AG04450 (cell line): ENCODE measurements at regions not wholly inside any gene's neighbourhood (a gene's known extent, or its start where the extent isn't known, plus 50 kb on each side); places are given as distances from the start of the nearest gene placed in this dataset.
"Not testable (repeated sequence)": the region's sequence is repeated elsewhere in the genome, so short reads cannot be mapped to it uniquely, and the experiment has no call there.

Experiments used
- CTCF ChIA-PET: fragments of 300-600, 350-600 bp; formaldehyde crosslinking; extraction: SDS; loops from one replicate; lab custom pipeline; 2022; ENCODE audit warnings: antibody characterized with exemption, inconsistent platforms; lab: Charles Lee
- POLR2A ChIA-PET: fragments of 350-600 bp; formaldehyde crosslinking; extraction: SDS; loops from one replicate; lab custom pipeline; 2021; ENCODE audit warnings: antibody characterized with exemption, inconsistent platforms; lab: Yijun Ruan, JAX
- DNase-seq: peaks from one replicate; pipeline ENCODE4 v3.0.0-alpha.2; 2011; ENCODE audit warnings: low read depth, low spot score
- H3K27ac ChIP-seq: one replicate; pipeline ENCODE4 v1.5.1; 2012; ENCODE audit warnings: low read depth, low read length, control low read depth
- H3K27me3 ChIP-seq: one replicate; pipeline ENCODE4 v1.6.0; 2012; ENCODE audit warnings: low read length; ENCODE audit not compliant: control insufficient read depth, insufficient read depth
- H3K4me3 ChIP-seq: 2 replicates; pipeline ENCODE4 v1.5.1; 2011; ENCODE audit warnings: mild to moderate bottlenecking, low read depth, low read length, control low read depth
- H3K9me3 ChIP-seq: 2 replicates; pipeline ENCODE4 v1.5.1; 2012; ENCODE audit warnings: low read length; ENCODE audit not compliant: control insufficient read depth, insufficient read depth
- TF ChIP-seq, protein P1 (sequence below): IDR thresholded peaks from 2 replicates; pipeline ENCODE4 v1.5.1; 2011; ENCODE audit warnings: low read depth, low read length, control low read depth, inconsistent platforms

DNA sequence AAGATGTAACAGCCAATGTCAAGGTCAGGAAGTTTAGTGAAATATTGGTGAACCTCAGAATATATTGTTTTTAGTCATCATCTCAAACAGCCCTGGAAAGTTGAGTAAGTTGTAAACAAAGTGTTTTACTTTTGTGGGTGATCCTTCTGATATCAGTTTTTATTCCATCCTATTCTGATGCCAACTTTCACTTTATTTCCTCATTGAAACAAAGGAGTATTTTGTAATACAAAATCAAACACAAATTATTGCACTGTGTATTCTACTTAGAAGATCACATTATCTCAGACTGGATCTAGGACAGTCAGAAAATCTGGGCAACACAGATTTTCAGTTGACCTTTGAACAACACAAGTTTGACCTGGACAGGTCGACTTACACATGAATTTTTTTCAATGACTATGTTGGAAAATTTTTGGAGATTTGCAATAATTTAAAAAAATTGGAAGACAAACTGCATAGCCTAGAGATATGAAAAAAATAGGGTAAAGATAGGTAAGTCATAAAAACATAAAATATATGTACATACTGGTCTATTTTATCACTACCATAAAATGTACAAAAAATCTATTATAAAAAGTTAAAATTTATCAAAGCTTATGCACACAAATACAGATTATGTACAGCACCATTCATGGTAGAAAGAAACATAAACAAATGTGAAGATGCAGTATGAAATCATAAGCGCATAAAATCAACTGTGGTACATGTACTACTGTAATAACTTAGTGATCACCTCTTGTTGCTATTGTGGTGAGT lies 709.1 kb upstream of the FAM241A start:
- H3K4me3 ChIP-seq = no peak overlapping the region
- H3K9me3 ChIP-seq = no peaks in the 10 kb centered on the region
- H3K27me3 ChIP-seq = no peaks in the 10 kb centered on the region
- TF ChIP-seq, protein P1, sequence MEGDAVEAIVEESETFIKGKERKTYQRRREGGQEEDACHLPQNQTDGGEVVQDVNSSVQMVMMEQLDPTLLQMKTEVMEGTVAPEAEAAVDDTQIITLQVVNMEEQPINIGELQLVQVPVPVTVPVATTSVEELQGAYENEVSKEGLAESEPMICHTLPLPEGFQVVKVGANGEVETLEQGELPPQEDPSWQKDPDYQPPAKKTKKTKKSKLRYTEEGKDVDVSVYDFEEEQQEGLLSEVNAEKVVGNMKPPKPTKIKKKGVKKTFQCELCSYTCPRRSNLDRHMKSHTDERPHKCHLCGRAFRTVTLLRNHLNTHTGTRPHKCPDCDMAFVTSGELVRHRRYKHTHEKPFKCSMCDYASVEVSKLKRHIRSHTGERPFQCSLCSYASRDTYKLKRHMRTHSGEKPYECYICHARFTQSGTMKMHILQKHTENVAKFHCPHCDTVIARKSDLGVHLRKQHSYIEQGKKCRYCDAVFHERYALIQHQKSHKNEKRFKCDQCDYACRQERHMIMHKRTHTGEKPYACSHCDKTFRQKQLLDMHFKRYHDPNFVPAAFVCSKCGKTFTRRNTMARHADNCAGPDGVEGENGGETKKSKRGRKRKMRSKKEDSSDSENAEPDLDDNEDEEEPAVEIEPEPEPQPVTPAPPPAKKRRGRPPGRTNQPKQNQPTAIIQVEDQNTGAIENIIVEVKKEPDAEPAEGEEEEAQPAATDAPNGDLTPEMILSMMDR = no peak
- ChIA-PET POLR2A (no interaction called here), CTCF (no interaction called here)
- no peak for DNase-seq
- H3K27ac ChIP-seq = no peak overlapping the region

DNA sequence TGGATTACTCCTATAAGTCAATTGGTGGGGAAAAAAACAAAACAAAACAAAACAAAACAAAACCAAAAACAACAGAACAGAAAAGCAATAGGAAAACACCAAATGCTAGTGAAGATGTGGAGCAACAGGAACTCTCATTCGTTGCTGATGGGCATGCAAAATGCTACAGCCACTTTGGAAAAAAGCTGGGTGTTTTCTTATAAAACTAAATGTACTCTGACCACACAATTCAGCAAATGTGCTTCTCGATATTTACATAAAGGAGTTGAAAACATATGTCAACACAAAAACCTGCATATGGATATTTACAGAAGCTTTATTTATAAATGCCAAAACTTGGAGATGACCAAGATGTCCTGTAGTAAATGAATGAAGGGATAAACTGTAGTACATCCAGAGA lies 703.6 kb upstream of the FAM241A start:
- ChIA-PET POLR2A (no interaction called here), CTCF (no interaction called here)
- H3K4me3 ChIP-seq = no peak overlapping the region
- DNase-seq = no peak
- H3K27me3 ChIP-seq = no peaks in the 10 kb centered on the region
- no peaks in the 10 kb centered on the region for H3K9me3 ChIP-seq
- TF ChIP-seq, protein P1 = no peak
- no peak overlapping the region for H3K27ac ChIP-seq

DNA sequence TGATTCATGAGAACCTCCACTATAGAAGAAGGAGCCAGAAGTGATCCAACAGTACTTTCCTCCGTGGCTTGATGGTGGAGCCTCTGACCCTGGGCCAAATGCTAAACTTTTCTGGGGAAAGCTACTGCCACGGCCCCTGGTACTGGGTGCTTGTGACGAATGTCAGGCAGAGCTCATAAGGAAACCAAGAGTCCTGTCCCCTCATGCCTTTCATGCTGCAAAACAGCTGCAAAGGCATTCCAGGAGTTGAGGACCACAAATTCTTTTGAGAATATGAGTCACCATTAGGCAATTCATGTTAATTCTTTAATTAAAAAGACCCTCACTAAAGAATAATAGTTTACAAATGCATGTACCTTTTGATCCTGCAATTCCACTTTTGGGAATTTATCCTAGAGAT lies 700.4 kb upstream of the FAM241A start:
- H3K27ac ChIP-seq, H3K9me3 ChIP-seq, H3K4me3 ChIP-seq, POLR2A ChIA-PET, H3K27me3 ChIP-seq, DNase-seq: not testable (repeated sequence)
- CTCF ChIA-PET = interaction anchor here (0.6 kb wide), 1 partner anchor 331 kb away, joined by 3 read pairs; no protein-coding TSS in a partner anchor

DNA sequence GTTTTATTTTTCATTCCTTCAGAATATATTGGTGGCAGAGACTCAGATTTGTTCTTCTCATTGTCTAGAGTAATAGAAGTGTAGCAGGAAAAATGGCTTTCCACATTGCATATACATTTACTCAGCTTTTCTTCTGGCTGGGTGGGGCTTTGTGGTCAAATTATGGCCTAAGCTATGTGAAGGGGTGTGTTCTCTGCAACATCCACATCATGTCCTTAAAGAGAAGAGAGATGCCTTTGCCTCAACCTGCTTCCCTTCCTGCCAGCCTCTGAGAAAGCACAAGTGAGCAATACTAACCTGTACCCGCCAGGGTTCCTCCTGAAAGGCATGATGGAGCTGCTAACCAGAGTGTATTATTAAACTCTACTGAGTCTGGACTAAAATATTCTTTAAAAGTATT lies 695.6 kb upstream of the FAM241A start:
- no peak for DNase-seq
- ChIA-PET CTCF (no interaction called here), POLR2A (no interaction called here)
- Histone ChIP-seq H3K4me3 (no peak overlapping the region), H3K9me3 (no peaks in the 10 kb centered on the region), H3K27me3 (no peaks in the 10 kb centered on the region), H3K27ac (no peak overlapping the region)
- TF ChIP-seq, protein P1 = no peak

DNA sequence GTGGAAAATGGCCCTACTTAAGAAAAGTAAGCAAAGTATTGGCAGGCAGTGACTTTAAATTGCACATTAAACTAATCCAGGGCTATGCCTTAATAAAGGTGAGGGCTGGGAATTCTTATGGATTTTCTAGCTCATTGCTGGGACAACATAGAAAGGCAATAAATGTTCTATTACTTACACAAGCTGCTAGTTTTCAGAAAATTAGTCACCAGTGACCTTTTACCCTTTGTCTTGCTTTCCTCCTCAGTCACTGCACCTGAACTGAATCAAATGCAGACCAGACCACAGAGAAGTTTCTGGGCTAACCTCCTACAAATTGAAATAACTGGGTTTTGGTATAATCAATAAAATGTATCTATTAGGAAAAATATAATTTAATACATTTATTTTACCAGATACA lies 694.4 kb upstream of the FAM241A start:
- POLR2A ChIA-PET = no interaction called here

More for the DNA sequence above, 694.4 kb upstream of the FAM241A start:
- no peaks in the 10 kb centered on the region for H3K9me3 ChIP-seq
- H3K27me3 ChIP-seq = no peaks in the 10 kb centered on the region
- no peak overlapping the region for H3K27ac ChIP-seq
- CTCF ChIA-PET = interaction anchor here (0.7 kb wide), 1 partner anchor 637 kb away, joined by 4 read pairs; no protein-coding TSS in a partner anchor
- TF ChIP-seq, protein P1 = no peak
- DNase-seq = no peak
- H3K4me3 ChIP-seq = no peak overlapping the region
